Endothelial cell of umbilical vein (primary cell): ENCODE measurements at regions not wholly inside any gene's neighbourhood (a gene's known extent, or its start where the extent isn't known, plus 50 kb on each side); places are given as distances from the start of the nearest gene placed in this dataset.

Experiments used
- BruUV-seq: library from RNA; stranded (reverse); fragments of 400-500 nt; replicated peaks from 2 replicates; lab custom pipeline; 2021; lab: Mats Ljungman, UMichigan
- CTCF ChIA-PET: fragments of 300-600, 350-600 bp; sonication (Branson Sonifier 250); formaldehyde crosslinking; loops from one replicate; lab custom pipeline; 2021; ENCODE audit warnings: antibody characterized with exemption, inconsistent platforms; lab: Charles Lee
- POLR2A ChIA-PET: fragments of 300-600, 350-600 bp; sonication (Branson Sonifier 250); formaldehyde crosslinking; loops from one replicate; lab custom pipeline; 2021; ENCODE audit warnings: antibody characterized with exemption, inconsistent platforms; lab: Charles Lee
- DNase-seq: peaks from one replicate; pipeline ENCODE4 v3.0.0-alpha.2; 2011; ENCODE audit warnings: low read depth, low spot score
- FAIRE-seq: peaks from 2 replicates; lab custom pipeline; 2011; peaks lifted over from hg19 to GRCh38; lab: Jason Lieb, UNC
- H2AFZ ChIP-seq: 2 replicates; pipeline ENCODE4 v1.6.0; 2012; ENCODE audit warnings: low read depth, low read length, control low read depth, inconsistent platforms
- H3K27ac ChIP-seq: 2 replicates; pipeline ENCODE4 v1.5.1; 2011; ENCODE audit warnings: low read depth, mild to moderate bottlenecking, control low read depth, low read length, moderate library complexity; ENCODE audit not compliant: insufficient read depth
- H3K27me3 ChIP-seq, 2 experiments: 2 replicates each; pipeline versions ENCODE4 v1.6.0 to v1.6.1; 2011; ENCODE audit warnings: low read length in 2 of 2, mixed read lengths in 1 of 2; ENCODE audit not compliant: control insufficient read depth in 2 of 2, insufficient read depth in 2 of 2
- H3K36me3 ChIP-seq, 2 experiments: 2 replicates in 1 of 2; 3 replicates in 1 of 2; pipeline ENCODE4 v1.5.1; 2011; ENCODE audit warnings: low read length in 2 of 2, mild to moderate bottlenecking in 1 of 2, moderate library complexity in 1 of 2; ENCODE audit not compliant: control insufficient read depth in 2 of 2, insufficient read depth in 2 of 2; ENCODE audit errors: extremely low read depth in 1 of 2
- H3K4me1 ChIP-seq: 3 replicates; pipeline ENCODE4 v1.5.1; 2011; ENCODE audit warnings: mild to moderate bottlenecking, low read length; ENCODE audit not compliant: control insufficient read depth, insufficient read depth; ENCODE audit errors: extremely low read depth
- H3K4me2 ChIP-seq: 2 replicates; pipeline ENCODE4 v1.6.1; 2011; ENCODE audit warnings: low read length, control low read depth, mixed read lengths; ENCODE audit not compliant: insufficient read depth
- H3K4me3 ChIP-seq, 3 experiments: fragments of 200-600 bp in 1 of 3; sonication (generic), shearing (Covaris generic) in 1 of 3; replicated peaks in 1 of 3; 2 replicates each; pipeline ENCODE4 v1.5.1; 2011 to 2016; ENCODE audit warnings: control low read depth in 3 of 3, low read length in 3 of 3, mild to moderate bottlenecking in 2 of 3, inconsistent platforms in 1 of 3, low read depth in 1 of 3, moderate library complexity in 1 of 3; ENCODE audit not compliant: insufficient read depth in 1 of 3
- H3K79me2 ChIP-seq: 2 replicates; pipeline ENCODE4 v1.6.0; 2012; ENCODE audit warnings: low read length, inconsistent platforms; ENCODE audit not compliant: control insufficient read depth, insufficient read depth
- H3K9ac ChIP-seq: replicated peaks from 2 replicates; pipeline ENCODE3; 2011; ENCODE audit warnings: low read length, control low read depth; ENCODE audit not compliant: insufficient read depth; ENCODE audit errors: extremely low read depth
- H3K9me1 ChIP-seq: replicated peaks from 3 replicates; pipeline ENCODE4 v1.6.0; 2011; ENCODE audit warnings: mild to moderate bottlenecking, low read length; ENCODE audit not compliant: control insufficient read depth, insufficient read depth; ENCODE audit errors: extremely low read depth
- H3K9me3 ChIP-seq: replicated peaks from 2 replicates; pipeline ENCODE4 v1.5.1; 2012; ENCODE audit warnings: low read length, inconsistent platforms; ENCODE audit not compliant: control insufficient read depth, insufficient read depth
- H4K20me1 ChIP-seq: replicated peaks from 2 replicates; pipeline ENCODE3; 2011; ENCODE audit warnings: mild to moderate bottlenecking, low read length; ENCODE audit not compliant: control insufficient read depth, insufficient read depth; ENCODE audit errors: extremely low read depth
- EZH2 ChIP-seq: IDR thresholded peaks from 2 replicates; pipeline ENCODE4 v1.6.1; 2012; ENCODE audit warnings: borderline replicate concordance, low read depth, mild to moderate bottlenecking, moderate library complexity, low read length, inconsistent platforms; ENCODE audit not compliant: severe bottlenecking
- FOS ChIP-seq: IDR thresholded peaks from 2 replicates; pipeline ENCODE4 v1.6.1; 2011; ENCODE audit warnings: mild to moderate bottlenecking, low read length, moderate library complexity, borderline replicate concordance; ENCODE audit not compliant: insufficient read depth
- GATA2 ChIP-seq: IDR thresholded peaks from 2 replicates; pipeline ENCODE4 v1.7.0; 2011; ENCODE audit warnings: low read depth, mild to moderate bottlenecking, moderate library complexity, mixed read lengths, low read length; ENCODE audit not compliant: insufficient read length, insufficient read depth
- JUN ChIP-seq: IDR thresholded peaks from 2 replicates; pipeline ENCODE4 v1.6.1; 2011; ENCODE audit warnings: borderline replicate concordance, low read depth; ENCODE audit not compliant: insufficient read length, insufficient read depth
- MYC ChIP-seq: IDR thresholded peaks from one replicate; pipeline ENCODE4 v1.6.1; 2011; ENCODE audit warnings: mild to moderate bottlenecking, low read depth, low read length
- POLR2A ChIP-seq: IDR thresholded peaks from 2 replicates; pipeline ENCODE4 v1.6.1; 2012; ENCODE audit warnings: low read depth, mild to moderate bottlenecking, control low read depth, low read length
- POLR2AphosphoS5 ChIP-seq: IDR thresholded peaks from 2 replicates; pipeline ENCODE4 v1.6.1; 2012; ENCODE audit warnings: low read depth, mild to moderate bottlenecking, control low read depth, low read length, moderate library complexity; ENCODE audit not compliant: insufficient read depth
- dilution Hi-C: fragments of 300-500 bp; cut with MboI; formaldehyde crosslinking; loops from one replicate; pipeline ENCODE4 v1.15.0; 2019; ENCODE audit warnings: low sequenced_read_pairs; ENCODE audit not compliant: extremely low pct_ligation_motif_present
- intact Hi-C: fragments of 100-400 bp; cut with micrococcal nuclease; formaldehyde crosslinking; loops from one replicate; pipeline ENCODE4 v1.10.0; 2022
- TF ChIP-seq, protein P1 (sequence below), 2 donors: IDR thresholded peaks; 1 replicate in 1 of 2; 2 replicates in 1 of 2; pipeline ENCODE4 v1.5.1; 2011; ENCODE audit warnings: low read length in 2 of 2, mild to moderate bottlenecking in 2 of 2, moderate library complexity in 2 of 2, control low read depth in 1 of 2, inconsistent platforms in 1 of 2, low read depth in 1 of 2; ENCODE audit not compliant: insufficient read depth in 1 of 2; ENCODE audit errors: extremely low read depth in 1 of 2
- TF ChIP-seq, protein P2 (sequence below): IDR thresholded peaks from 2 replicates; pipeline ENCODE4 v1.6.1; 2011; ENCODE audit not compliant: insufficient read depth, insufficient read length

DNA sequence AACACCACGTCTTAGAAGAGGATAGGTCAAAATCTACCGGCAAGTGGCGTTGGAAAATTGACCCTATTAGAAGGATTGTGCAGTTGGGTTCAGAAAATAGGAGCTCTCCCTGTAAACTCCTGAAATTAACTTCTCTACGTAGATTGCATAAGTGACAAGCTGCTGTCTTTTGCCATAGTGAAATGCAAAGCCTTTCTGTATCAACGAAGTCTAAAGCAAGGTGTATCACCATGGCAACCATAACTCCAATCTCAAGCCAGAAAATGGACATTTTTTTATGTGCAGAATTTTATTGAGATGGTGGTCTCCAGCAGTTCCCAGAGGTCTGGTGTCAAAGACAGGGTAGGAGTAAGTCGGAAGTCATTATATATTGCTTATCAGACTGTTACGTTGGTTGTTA, 367.7 kb upstream of the NOVA1 start:
- Histone ChIP-seq H3K4me1 (no peaks in the 10 kb centered on the region), H3K27ac (no peak overlapping the region), H2AFZ (no peak overlapping the region), H4K20me1 (no peaks in the 10 kb centered on the region), H3K4me3 (no peak overlapping the region), H3K36me3 (no peaks in the 10 kb centered on the region), H3K9ac (no peak overlapping the region), H3K9me1 (no peaks in the 10 kb centered on the region), H3K4me2 (no peak overlapping the region), H3K9me3 (no peaks in the 10 kb centered on the region), H3K79me2 (no peaks in the 10 kb centered on the region), H3K27me3 (no peaks in the 10 kb centered on the region)
- ChIA-PET POLR2A (no interaction called here), CTCF (no interaction called here)
- no peak for DNase-seq
- intact Hi-C loops = no loop called here
- TF ChIP-seq MYC (no peak), POLR2AphosphoS5 (no peak), FOS (no peak), GATA2 (no peak), POLR2A (no peak), EZH2 (no peak), JUN (no peak)
- TF ChIP-seq, protein P1, sequence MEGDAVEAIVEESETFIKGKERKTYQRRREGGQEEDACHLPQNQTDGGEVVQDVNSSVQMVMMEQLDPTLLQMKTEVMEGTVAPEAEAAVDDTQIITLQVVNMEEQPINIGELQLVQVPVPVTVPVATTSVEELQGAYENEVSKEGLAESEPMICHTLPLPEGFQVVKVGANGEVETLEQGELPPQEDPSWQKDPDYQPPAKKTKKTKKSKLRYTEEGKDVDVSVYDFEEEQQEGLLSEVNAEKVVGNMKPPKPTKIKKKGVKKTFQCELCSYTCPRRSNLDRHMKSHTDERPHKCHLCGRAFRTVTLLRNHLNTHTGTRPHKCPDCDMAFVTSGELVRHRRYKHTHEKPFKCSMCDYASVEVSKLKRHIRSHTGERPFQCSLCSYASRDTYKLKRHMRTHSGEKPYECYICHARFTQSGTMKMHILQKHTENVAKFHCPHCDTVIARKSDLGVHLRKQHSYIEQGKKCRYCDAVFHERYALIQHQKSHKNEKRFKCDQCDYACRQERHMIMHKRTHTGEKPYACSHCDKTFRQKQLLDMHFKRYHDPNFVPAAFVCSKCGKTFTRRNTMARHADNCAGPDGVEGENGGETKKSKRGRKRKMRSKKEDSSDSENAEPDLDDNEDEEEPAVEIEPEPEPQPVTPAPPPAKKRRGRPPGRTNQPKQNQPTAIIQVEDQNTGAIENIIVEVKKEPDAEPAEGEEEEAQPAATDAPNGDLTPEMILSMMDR (IDR thresholded peaks at IDR 0.05; ENCODE audit: extremely low read depth in 1 of 2, insufficient read depth in 1 of 2, low read depth in 1 of 2, low read length in 2 of 2) = no peak
- TF ChIP-seq, protein P2, sequence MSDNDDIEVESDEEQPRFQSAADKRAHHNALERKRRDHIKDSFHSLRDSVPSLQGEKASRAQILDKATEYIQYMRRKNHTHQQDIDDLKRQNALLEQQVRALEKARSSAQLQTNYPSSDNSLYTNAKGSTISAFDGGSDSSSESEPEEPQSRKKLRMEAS = no peak
- FAIRE-seq = no peak
- no TSS peak for BruUV-seq
- dilution Hi-C loops = no loop called here
